Peyer's patch (tissue), 4 donors: ENCODE measurements at regions not wholly inside any gene's neighbourhood (a gene's known extent, or its start where the extent isn't known, plus 50 kb on each side); places are given as distances from the start of the nearest gene placed in this dataset.

ENCODE experiments used
- POLR2A ChIP-seq, 2 donors: fragments of 450-650 bp; IDR thresholded peaks; one replicate each; pipeline ENCODE4 v1.5.1; 2017; ENCODE audit warnings: antibody characterized with exemption in 2 of 2, mild to moderate bottlenecking in 2 of 2, moderate library complexity in 2 of 2
- TF ChIP-seq, protein P1 (sequence below), 6 experiments: fragments of 450-650 bp in 4 of 6; fragments of 200-600 bp in 2 of 6; sonication (generic) in 1 of 6; IDR thresholded peaks; one replicate each; pipeline ENCODE4 v1.5.1; 2017 to 2019; ENCODE audit warnings: antibody characterized with exemption in 6 of 6, mild to moderate bottlenecking in 3 of 6, moderate library complexity in 1 of 6

DNA sequence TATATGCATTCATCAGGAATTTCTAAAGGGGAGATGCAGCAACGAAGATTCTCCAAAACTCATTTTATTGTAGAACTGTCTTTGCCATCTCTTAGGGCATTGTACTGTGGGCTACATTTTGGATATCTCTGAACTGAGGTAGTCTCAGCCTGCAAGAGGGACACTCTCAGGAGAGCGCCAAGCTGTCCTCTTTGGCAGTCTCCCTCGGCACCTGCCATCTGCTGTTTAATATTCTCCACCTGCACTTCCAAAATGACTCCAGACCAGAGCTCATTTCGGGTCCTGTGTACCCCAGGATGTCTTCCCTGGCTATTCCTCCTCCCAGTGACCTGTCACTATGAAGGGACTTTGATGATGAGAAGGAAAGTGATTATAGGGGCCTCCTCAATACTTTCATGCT, 356.3 kb upstream of the C1orf174 start:
- TF ChIP-seq, protein P1, sequence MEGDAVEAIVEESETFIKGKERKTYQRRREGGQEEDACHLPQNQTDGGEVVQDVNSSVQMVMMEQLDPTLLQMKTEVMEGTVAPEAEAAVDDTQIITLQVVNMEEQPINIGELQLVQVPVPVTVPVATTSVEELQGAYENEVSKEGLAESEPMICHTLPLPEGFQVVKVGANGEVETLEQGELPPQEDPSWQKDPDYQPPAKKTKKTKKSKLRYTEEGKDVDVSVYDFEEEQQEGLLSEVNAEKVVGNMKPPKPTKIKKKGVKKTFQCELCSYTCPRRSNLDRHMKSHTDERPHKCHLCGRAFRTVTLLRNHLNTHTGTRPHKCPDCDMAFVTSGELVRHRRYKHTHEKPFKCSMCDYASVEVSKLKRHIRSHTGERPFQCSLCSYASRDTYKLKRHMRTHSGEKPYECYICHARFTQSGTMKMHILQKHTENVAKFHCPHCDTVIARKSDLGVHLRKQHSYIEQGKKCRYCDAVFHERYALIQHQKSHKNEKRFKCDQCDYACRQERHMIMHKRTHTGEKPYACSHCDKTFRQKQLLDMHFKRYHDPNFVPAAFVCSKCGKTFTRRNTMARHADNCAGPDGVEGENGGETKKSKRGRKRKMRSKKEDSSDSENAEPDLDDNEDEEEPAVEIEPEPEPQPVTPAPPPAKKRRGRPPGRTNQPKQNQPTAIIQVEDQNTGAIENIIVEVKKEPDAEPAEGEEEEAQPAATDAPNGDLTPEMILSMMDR (IDR thresholded peaks at IDR 0.05), result no peak
- no peak for TF ChIP-seq POLR2A (IDR thresholded peaks at IDR 0.05)
